HEK293 (cell line): ENCODE measurements at regions not wholly inside any gene's neighbourhood (a gene's known extent, or its start where the extent isn't known, plus 50 kb on each side); places are given as distances from the start of the nearest gene placed in this dataset.
A peak's percentile ranks its signal among the peaks of the same experiment; 100 is the strongest.

ENCODE experiments used
- CTCF ChIA-PET: fragments of 350-600 bp; formaldehyde crosslinking; extraction: SDS; loops from one replicate; lab custom pipeline; 2021; ENCODE audit warnings: antibody characterized with exemption; lab: Yijun Ruan, JAX
- POLR2A ChIA-PET: fragments of 300-600 bp; formaldehyde crosslinking; extraction: SDS; loops from one replicate; lab custom pipeline; 2020; ENCODE audit warnings: antibody characterized with exemption, inconsistent platforms; lab: Yijun Ruan, JAX
- H3K27ac ChIP-seq: fragments of 200-500 bp; sonication (Bioruptor generic); 2 replicates; pipeline ENCODE4 v1.5.1; 2014; ENCODE audit warnings: low read depth, low read length, control low read depth, inconsistent platforms; ENCODE audit errors: extremely low read depth
- H3K36me3 ChIP-seq, 2 experiments: fragments of 200-500 bp in 1 of 2; sonication (Bioruptor generic) in 1 of 2; 1 replicate in 1 of 2; 2 replicates in 1 of 2; pipeline ENCODE4 v1.5.1; 2014 to 2017; ENCODE audit warnings: inconsistent platforms in 2 of 2, low read length in 2 of 2; ENCODE audit not compliant: control insufficient read depth in 2 of 2, insufficient read depth in 1 of 2
- H3K4me1 ChIP-seq: fragments of 200-500 bp; sonication (Bioruptor generic); 2 replicates; pipeline ENCODE4 v1.5.1; 2014; ENCODE audit warnings: mild to moderate bottlenecking, low read length, inconsistent platforms; ENCODE audit not compliant: control insufficient read depth, insufficient read depth
- H3K4me3 ChIP-seq: 2 replicates; pipeline ENCODE4 v1.5.1; 2011; ENCODE audit warnings: low read depth, mild to moderate bottlenecking, control low read depth, low read length, moderate library complexity
- H3K9me3 ChIP-seq: fragments of 200-500 bp; sonication (Bioruptor generic); 2 replicates; pipeline ENCODE4 v1.5.1; 2014; ENCODE audit warnings: low read depth, low read length, inconsistent platforms; ENCODE audit not compliant: control insufficient read depth, insufficient read depth
- ATF2 ChIP-seq: fragments of 450-650 bp; formaldehyde crosslinking; IDR thresholded peaks from 2 replicates; pipeline ENCODE4 v1.5.1; 2016; ENCODE audit warnings: missing biosample characterization, missing genetic modification characterization, low read depth
- FEZF1 ChIP-seq: fragments of 450-650 bp; formaldehyde crosslinking; IDR thresholded peaks from 2 replicates; pipeline ENCODE4 v1.5.1; 2016; ENCODE audit warnings: missing biosample characterization, missing genetic modification characterization
- YY2 ChIP-seq: fragments of 450-650 bp; formaldehyde crosslinking; IDR thresholded peaks from 2 replicates; pipeline ENCODE4 v1.5.1; 2016; ENCODE audit warnings: missing biosample characterization, missing genetic modification characterization
- ZBTB49 ChIP-seq: fragments of 450-650 bp; formaldehyde crosslinking; IDR thresholded peaks from 2 replicates; pipeline ENCODE4 v1.5.1; 2016; ENCODE audit warnings: missing biosample characterization, missing genetic modification characterization, low read depth
- ZNF157 ChIP-seq: fragments of 450-650 bp; formaldehyde crosslinking; IDR thresholded peaks from 2 replicates; pipeline ENCODE4 v1.5.1; 2016; ENCODE audit warnings: missing biosample characterization, missing genetic modification characterization
- ZNF2 ChIP-seq: fragments of 450-650 bp; formaldehyde crosslinking; IDR thresholded peaks from 2 replicates; pipeline ENCODE4 v1.5.1; 2016; ENCODE audit warnings: missing biosample characterization, missing genetic modification characterization
- ZNF324 ChIP-seq: fragments of 450-650 bp; formaldehyde crosslinking; IDR thresholded peaks from 2 replicates; pipeline ENCODE4 v1.5.1; 2016; ENCODE audit warnings: missing biosample characterization, missing genetic modification characterization
- ZNF513 ChIP-seq: fragments of 450-650 bp; IDR thresholded peaks from 2 replicates; pipeline ENCODE4 v1.5.1; 2018; ENCODE audit warnings: missing biosample characterization, missing genetic modification characterization
- ZNF792 ChIP-seq: fragments of 450-650 bp; formaldehyde crosslinking; IDR thresholded peaks from 2 replicates; pipeline ENCODE4 v1.5.1; 2016; ENCODE audit warnings: missing biosample characterization, missing genetic modification characterization
- TF ChIP-seq, protein P1 (sequence below): fragments of 450-650 bp; formaldehyde crosslinking; conservative IDR thresholded peaks from 2 replicates; pipeline ENCODE4 v1.5.1; 2016; ENCODE audit warnings: low read depth, missing biosample characterization, missing genetic modification characterization
- TF ChIP-seq, protein P2 (sequence below): fragments of 450-650 bp; formaldehyde crosslinking; IDR thresholded peaks from 2 replicates; pipeline ENCODE4 v1.5.1; 2016; ENCODE audit warnings: missing biosample characterization, missing genetic modification characterization
- TF ChIP-seq, protein P3 (sequence below): fragments of 450-650 bp; formaldehyde crosslinking; IDR thresholded peaks from 2 replicates; pipeline ENCODE4 v1.5.1; 2017; ENCODE audit warnings: missing biosample characterization, missing genetic modification characterization

DNA sequence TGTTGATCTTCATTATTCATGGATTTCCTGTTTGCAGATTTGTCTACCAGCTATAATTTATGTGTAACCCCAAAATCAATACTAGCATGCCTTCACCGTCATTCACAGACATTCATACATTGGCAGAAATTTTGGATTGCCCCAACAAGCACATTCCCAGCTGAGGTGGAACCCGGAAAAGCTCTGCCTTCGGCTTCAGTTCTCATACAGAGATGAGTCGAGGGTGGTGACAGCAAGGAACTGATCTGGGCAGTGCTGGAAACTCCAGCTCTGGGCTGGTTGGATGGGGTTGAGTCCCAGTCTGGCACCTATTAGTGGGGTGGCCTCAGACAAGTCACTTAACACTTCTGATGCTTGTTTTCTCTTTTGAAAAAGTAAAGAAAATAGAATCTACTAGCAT lies 267.5 kb downstream of the SNX13 start (continued):
- TF ChIP-seq ATF2 (no peak), ZNF792 (no peak), ZNF324 (no peak), YY2 (tag by site-specific recombination) (no peak), ZNF513 (tag by site-specific recombination) (no peak), ZNF157 (tag by site-specific recombination) (no peak), FEZF1 (tag by site-specific recombination) (no peak), ZBTB49 (tag by site-specific recombination) (no peak)
- TF ChIP-seq, protein P1, sequence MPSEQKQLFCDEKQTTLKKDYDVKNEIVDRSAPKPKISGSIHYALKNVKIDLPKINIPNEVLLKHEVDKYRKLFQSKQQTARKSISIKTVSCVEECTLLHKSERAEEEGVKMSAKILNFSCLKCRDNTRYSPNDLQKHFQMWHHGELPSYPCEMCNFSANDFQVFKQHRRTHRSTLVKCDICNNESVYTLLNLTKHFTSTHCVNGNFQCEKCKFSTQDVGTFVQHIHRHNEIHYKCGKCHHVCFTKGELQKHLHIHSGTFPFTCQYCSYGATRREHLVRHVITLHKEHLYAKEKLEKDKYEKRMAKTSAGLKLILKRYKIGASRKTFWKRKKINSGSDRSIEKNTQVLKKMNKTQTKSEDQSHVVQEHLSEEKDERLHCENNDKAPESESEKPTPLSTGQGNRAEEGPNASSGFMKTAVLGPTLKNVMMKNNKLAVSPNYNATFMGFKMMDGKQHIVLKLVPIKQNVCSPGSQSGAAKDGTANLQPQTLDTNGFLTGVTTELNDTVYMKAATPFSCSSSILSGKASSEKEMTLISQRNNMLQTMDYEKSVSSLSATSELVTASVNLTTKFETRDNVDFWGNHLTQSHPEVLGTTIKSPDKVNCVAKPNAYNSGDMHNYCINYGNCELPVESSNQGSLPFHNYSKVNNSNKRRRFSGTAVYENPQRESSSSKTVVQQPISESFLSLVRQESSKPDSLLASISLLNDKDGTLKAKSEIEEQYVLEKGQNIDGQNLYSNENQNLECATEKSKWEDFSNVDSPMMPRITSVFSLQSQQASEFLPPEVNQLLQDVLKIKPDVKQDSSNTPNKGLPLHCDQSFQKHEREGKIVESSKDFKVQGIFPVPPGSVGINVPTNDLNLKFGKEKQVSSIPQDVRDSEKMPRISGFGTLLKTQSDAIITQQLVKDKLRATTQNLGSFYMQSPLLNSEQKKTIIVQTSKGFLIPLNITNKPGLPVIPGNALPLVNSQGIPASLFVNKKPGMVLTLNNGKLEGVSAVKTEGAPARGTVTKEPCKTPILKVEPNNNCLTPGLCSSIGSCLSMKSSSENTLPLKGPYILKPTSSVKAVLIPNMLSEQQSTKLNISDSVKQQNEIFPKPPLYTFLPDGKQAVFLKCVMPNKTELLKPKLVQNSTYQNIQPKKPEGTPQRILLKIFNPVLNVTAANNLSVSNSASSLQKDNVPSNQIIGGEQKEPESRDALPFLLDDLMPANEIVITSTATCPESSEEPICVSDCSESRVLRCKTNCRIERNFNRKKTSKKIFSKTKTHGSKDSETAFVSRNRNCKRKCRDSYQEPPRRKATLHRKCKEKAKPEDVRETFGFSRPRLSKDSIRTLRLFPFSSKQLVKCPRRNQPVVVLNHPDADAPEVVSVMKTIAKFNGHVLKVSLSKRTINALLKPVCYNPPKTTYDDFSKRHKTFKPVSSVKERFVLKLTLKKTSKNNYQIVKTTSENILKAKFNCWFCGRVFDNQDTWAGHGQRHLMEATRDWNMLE, result no peak
- TF ChIP-seq, protein P2, sequence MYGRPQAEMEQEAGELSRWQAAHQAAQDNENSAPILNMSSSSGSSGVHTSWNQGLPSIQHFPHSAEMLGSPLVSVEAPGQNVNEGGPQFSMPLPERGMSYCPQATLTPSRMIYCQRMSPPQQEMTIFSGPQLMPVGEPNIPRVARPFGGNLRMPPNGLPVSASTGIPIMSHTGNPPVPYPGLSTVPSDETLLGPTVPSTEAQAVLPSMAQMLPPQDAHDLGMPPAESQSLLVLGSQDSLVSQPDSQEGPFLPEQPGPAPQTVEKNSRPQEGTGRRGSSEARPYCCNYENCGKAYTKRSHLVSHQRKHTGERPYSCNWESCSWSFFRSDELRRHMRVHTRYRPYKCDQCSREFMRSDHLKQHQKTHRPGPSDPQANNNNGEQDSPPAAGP (tag by site-specific recombination), result no peak

DNA sequence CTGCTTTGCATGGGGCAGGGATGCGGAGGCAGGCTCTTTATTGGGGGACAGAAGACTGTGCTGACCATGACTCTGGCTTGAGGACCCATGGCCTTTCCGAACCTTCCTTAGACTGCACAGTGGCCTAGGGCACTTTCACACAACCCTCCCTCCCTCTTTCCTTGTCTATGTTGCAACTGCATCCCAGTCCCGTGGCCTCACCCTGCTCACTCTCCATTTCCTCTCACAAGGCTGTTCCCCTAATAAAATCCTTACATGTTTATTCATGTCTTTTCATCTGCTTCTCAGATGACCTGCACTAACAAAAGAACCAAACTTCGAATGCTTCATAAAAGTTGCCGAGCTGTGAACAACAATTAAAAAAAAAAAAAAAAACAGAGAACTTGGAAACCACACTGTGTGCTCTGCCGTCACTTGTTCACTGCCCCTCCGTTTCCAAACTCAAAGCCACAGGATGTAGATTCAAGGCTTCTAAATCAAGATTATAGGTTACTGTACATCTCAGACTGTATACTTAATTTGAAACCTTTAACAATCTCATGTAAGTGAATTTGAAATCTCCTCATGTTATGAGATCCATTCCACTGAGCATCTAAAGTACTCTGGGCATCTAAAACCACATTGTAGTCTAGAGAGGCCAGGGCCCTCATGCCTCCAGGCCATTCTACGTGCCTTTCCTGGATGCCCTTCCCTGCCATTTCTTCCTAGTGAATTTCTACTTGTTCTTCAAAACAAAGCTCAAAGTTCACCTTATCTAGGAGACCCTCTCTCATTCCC lies 265.9 kb downstream of the SNX13 start:
- no peaks in the 10 kb centered on the region for H3K36me3 ChIP-seq
- no peak overlapping the region for H3K4me3 ChIP-seq
- TF ChIP-seq, protein P3, sequence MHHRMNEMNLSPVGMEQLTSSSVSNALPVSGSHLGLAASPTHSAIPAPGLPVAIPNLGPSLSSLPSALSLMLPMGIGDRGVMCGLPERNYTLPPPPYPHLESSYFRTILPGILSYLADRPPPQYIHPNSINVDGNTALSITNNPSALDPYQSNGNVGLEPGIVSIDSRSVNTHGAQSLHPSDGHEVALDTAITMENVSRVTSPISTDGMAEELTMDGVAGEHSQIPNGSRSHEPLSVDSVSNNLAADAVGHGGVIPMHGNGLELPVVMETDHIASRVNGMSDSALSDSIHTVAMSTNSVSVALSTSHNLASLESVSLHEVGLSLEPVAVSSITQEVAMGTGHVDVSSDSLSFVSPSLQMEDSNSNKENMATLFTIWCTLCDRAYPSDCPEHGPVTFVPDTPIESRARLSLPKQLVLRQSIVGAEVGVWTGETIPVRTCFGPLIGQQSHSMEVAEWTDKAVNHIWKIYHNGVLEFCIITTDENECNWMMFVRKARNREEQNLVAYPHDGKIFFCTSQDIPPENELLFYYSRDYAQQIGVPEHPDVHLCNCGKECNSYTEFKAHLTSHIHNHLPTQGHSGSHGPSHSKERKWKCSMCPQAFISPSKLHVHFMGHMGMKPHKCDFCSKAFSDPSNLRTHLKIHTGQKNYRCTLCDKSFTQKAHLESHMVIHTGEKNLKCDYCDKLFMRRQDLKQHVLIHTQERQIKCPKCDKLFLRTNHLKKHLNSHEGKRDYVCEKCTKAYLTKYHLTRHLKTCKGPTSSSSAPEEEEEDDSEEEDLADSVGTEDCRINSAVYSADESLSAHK (tag by site-specific recombination), result 0 out of 2 replicates have a peak, but pooled peaks have one; percentile 49
- TF ChIP-seq FEZF1 (tag by site-specific recombination) (peak; percentile 52), ZNF2 (tag by site-specific recombination) (no peak)
- TF ChIP-seq, all 188 proteins: peak for 2
- ChIA-PET CTCF (interaction anchor here (0.6 kb wide), 2 partner anchors 240 to 505 kb away, joined by 3 to 4 read pairs; no protein-coding TSS in a partner anchor), POLR2A (no interaction called here)
- Histone ChIP-seq H3K4me1 (no peaks in the 10 kb centered on the region), H3K27ac (no peak overlapping the region), H3K9me3 (no peaks in the 10 kb centered on the region)
